WI38 (cell line): ENCODE measurements at regions not wholly inside any gene's neighbourhood (a gene's known extent, or its start where the extent isn't known, plus 50 kb on each side); places are given as distances from the start of the nearest gene placed in this dataset.

Experiments
- H3K4me3 ChIP-seq: 2 replicates; pipeline ENCODE4 v1.5.1; 2011; ENCODE audit warnings: low read depth, mild to moderate bottlenecking, control low read depth, low read length
- CTCF ChIP-seq: IDR thresholded peaks from 2 replicates; pipeline ENCODE4 v1.5.1; 2012; ENCODE audit warnings: low read depth, mild to moderate bottlenecking, control low read depth, low read length

GRCh38 chr7:110283056-110283455 lies 807.9 kb upstream of the LRRN3 start:
- H3K4me3 ChIP-seq = no peak overlapping the region
- TF ChIP-seq CTCF = no peak

- H3K4me3 ChIP-seq = no peak overlapping the region
- TF ChIP-seq CTCF = no peak
Measured at GRCh38 chr7:110291430-110291829, 799.5 kb upstream of the LRRN3 start.

- no peak for TF ChIP-seq CTCF
- H3K4me3 ChIP-seq = no peak overlapping the region
Measured at GRCh38 chr7:110296321-110296720, 794.6 kb upstream of the LRRN3 start.

GRCh38 chr7:110307776-110308175 lies 783.2 kb upstream of the LRRN3 start:
- no peak overlapping the region for H3K4me3 ChIP-seq
- no peak for TF ChIP-seq CTCF

GRCh38 chr7:110308791-110309190 lies 782.1 kb upstream of the LRRN3 start:
- TF ChIP-seq CTCF = no peak
- no peak overlapping the region for H3K4me3 ChIP-seq

- TF ChIP-seq CTCF = no peak
- no peak overlapping the region for H3K4me3 ChIP-seq
Measured at GRCh38 chr7:110309941-110310340, 781.0 kb upstream of the LRRN3 start.

GRCh38 chr7:110311556-110311955 lies 779.4 kb upstream of the LRRN3 start:
- no peak for TF ChIP-seq CTCF
- no peak overlapping the region for H3K4me3 ChIP-seq
